HG03469 (cell line): ENCODE measurements at regions not wholly inside any gene's neighbourhood (a gene's known extent, or its start where the extent isn't known, plus 50 kb on each side); places are given as distances from the start of the nearest gene placed in this dataset.
"Not testable (repeated sequence)": the region's sequence is repeated elsewhere in the genome, so short reads cannot be mapped to it uniquely, and the experiment has no call there.

Experiments
- ATAC-seq: cut with Tn5 transposase; IDR thresholded peaks from one replicate; pipeline ENCODE4 v1.9.1; 2021; ENCODE audit warnings: mild to moderate bottlenecking, moderate library complexity, moderate number of reproducible peaks; ENCODE audit not compliant: unreplicated experiment

- ATAC-seq = no peak
Observed at GRCh38 chr17:71485426-71485825, 635.4 kb upstream of the SOX9 start.

- no peak for ATAC-seq
Observed at GRCh38 chr17:71486261-71486660, 634.6 kb upstream of the SOX9 start.

- no peak for ATAC-seq
Observed at GRCh38 chr17:71488851-71489250, 632.0 kb upstream of the SOX9 start.

- no peak for ATAC-seq
Observed at GRCh38 chr17:71494062-71494855, 626.6 kb upstream of the SOX9 start.

GRCh38 chr17:71495420-71495819 is 625.4 kb upstream of the SOX9 start:
- no peak for ATAC-seq

GRCh38 chr17:71496552-71496951 is 624.3 kb upstream of the SOX9 start:
- ATAC-seq = no peak

GRCh38 chr17:71500761-71501555 is 619.9 kb upstream of the SOX9 start:
- no peak for ATAC-seq

GRCh38 chr17:71501711-71502110 is 619.1 kb upstream of the SOX9 start:
- ATAC-seq = no peak

GRCh38 chr17:71502443-71502842 is 618.4 kb upstream of the SOX9 start:
- no peak for ATAC-seq

GRCh38 chr17:71503710-71504465 is 616.9 kb upstream of the SOX9 start:
- no peak for ATAC-seq

GRCh38 chr17:71505200-71505599 is 615.6 kb upstream of the SOX9 start:
- ATAC-seq = no peak

- ATAC-seq = no peak
Observed at GRCh38 chr17:71505981-71506380, 614.8 kb upstream of the SOX9 start.

- ATAC-seq = no peak
Observed at GRCh38 chr17:71511266-71511995, 609.4 kb upstream of the SOX9 start.

GRCh38 chr17:71513725-71514124 is 607.1 kb upstream of the SOX9 start:
- not testable (repeated sequence) for ATAC-seq

- no peak for ATAC-seq
Observed at GRCh38 chr17:71516149-71516548, 604.7 kb upstream of the SOX9 start.

- ATAC-seq = no peak
Observed at GRCh38 chr17:71519285-71519684, 601.5 kb upstream of the SOX9 start.

GRCh38 chr17:71521724-71522123 is 599.1 kb upstream of the SOX9 start:
- ATAC-seq = no peak

GRCh38 chr17:71522383-71522782 is 598.4 kb upstream of the SOX9 start:
- ATAC-seq = no peak

- no peak for ATAC-seq
Observed at GRCh38 chr17:71527311-71527710, 593.5 kb upstream of the SOX9 start.

- no peak for ATAC-seq
Observed at GRCh38 chr17:71528210-71528609, 592.6 kb upstream of the SOX9 start.

- no peak for ATAC-seq
Observed at GRCh38 chr17:71530248-71530647, 590.6 kb upstream of the SOX9 start.
